Type B pancreatic cell (in vitro differentiated cells): ENCODE measurements at regions not wholly inside any gene's neighbourhood (a gene's known extent, or its start where the extent isn't known, plus 50 kb on each side); places are given as distances from the start of the nearest gene placed in this dataset.

Experiments used
- DNase-seq: peaks from one replicate; pipeline ENCODE4 v3.0.0; 2021; ENCODE audit warnings: mixed read lengths; ENCODE audit not compliant: unreplicated experiment; ENCODE audit errors: extremely low spot score
- H3K27ac Mint-ChIP-seq: 2 replicates; pipeline ENCODE4 v1.8.0; 2021; ENCODE audit warnings: mild to moderate bottlenecking, mixed read lengths
- H3K27me3 Mint-ChIP-seq: 2 replicates; pipeline ENCODE4 v1.8.0; 2021; ENCODE audit warnings: mixed read lengths
- H3K36me3 Mint-ChIP-seq: 2 replicates; pipeline ENCODE4 v1.8.0; 2021; ENCODE audit warnings: mixed read lengths
- H3K4me1 Mint-ChIP-seq: one replicate; pipeline ENCODE4 v1.8.0; 2021; ENCODE audit warnings: mixed read lengths; ENCODE audit not compliant: unreplicated experiment
- H3K4me3 Mint-ChIP-seq: 2 replicates; pipeline ENCODE4 v1.8.0; 2021; ENCODE audit warnings: mild to moderate bottlenecking, mixed read lengths
- H3K9me3 Mint-ChIP-seq: 2 replicates; pipeline ENCODE4 v1.8.0; 2021; ENCODE audit warnings: mixed read lengths
- CTCF ChIP-seq: fragments of 200-600 bp; sonication (generic); conservative IDR thresholded peaks from 2 replicates; pipeline ENCODE4 v1.5.0; 2021; ENCODE audit warnings: antibody characterized with exemption, mild to moderate bottlenecking

- TF ChIP-seq CTCF = no peak
- H3K4me3 Mint-ChIP-seq = no peak overlapping the region
- H3K4me1 Mint-ChIP-seq = peaks cover 13% of the 10 kb centered on the region
- no peaks in the 10 kb centered on the region for H3K36me3 Mint-ChIP-seq
- H3K9me3 Mint-ChIP-seq = peaks cover 4% of the 10 kb centered on the region
- DNase-seq = no peak
- no peak overlapping the region for H3K27ac Mint-ChIP-seq
- H3K27me3 Mint-ChIP-seq = no peaks in the 10 kb centered on the region
Measured at GRCh38 chr5:152811988-152812387, 406.9 kb upstream of the NMUR2 start.

GRCh38 chr5:152813526-152813925 is 408.4 kb upstream of the NMUR2 start:
- Mint-ChIP-seq H3K36me3 (no peaks in the 10 kb centered on the region), H3K27me3 (no peaks in the 10 kb centered on the region), H3K4me1 (peaks cover 13% of the 10 kb centered on the region), H3K9me3 (peaks cover 4% of the 10 kb centered on the region), H3K4me3 (no peak overlapping the region), H3K27ac (no peak overlapping the region)
- no peak for DNase-seq
- TF ChIP-seq CTCF = no peak

GRCh38 chr5:152819891-152820290 is 414.8 kb upstream of the NMUR2 start:
- Mint-ChIP-seq H3K4me3 (no peak overlapping the region), H3K27me3 (peaks cover 3% of the 10 kb centered on the region), H3K4me1 (no peaks in the 10 kb centered on the region), H3K27ac (no peak overlapping the region), H3K9me3 (no peaks in the 10 kb centered on the region), H3K36me3 (no peaks in the 10 kb centered on the region)
- no peak for TF ChIP-seq CTCF
- DNase-seq = no peak

GRCh38 chr5:152824316-152824715 is 419.2 kb upstream of the NMUR2 start:
- Mint-ChIP-seq H3K4me3 (no peak overlapping the region), H3K36me3 (no peaks in the 10 kb centered on the region), H3K4me1 (no peaks in the 10 kb centered on the region), H3K27me3 (peaks cover 5% of the 10 kb centered on the region), H3K27ac (no peak overlapping the region), H3K9me3 (no peaks in the 10 kb centered on the region)
- DNase-seq = no peak
- no peak for TF ChIP-seq CTCF

- no peak overlapping the region for H3K4me3 Mint-ChIP-seq
- TF ChIP-seq CTCF = no peak
- no peaks in the 10 kb centered on the region for H3K9me3 Mint-ChIP-seq
- no peaks in the 10 kb centered on the region for H3K4me1 Mint-ChIP-seq
- no peak overlapping the region for H3K27ac Mint-ChIP-seq
- no peaks in the 10 kb centered on the region for H3K27me3 Mint-ChIP-seq
- no peaks in the 10 kb centered on the region for H3K36me3 Mint-ChIP-seq
- DNase-seq = no peak
Measured at GRCh38 chr5:152838241-152838786, 433.2 kb upstream of the NMUR2 start.

- DNase-seq = no peak
- Mint-ChIP-seq H3K27me3 (no peaks in the 10 kb centered on the region), H3K9me3 (no peaks in the 10 kb centered on the region), H3K4me3 (no peak overlapping the region), H3K27ac (no peak overlapping the region), H3K36me3 (no peaks in the 10 kb centered on the region), H3K4me1 (no peaks in the 10 kb centered on the region)
- TF ChIP-seq CTCF = no peak
Measured at GRCh38 chr5:152844713-152845112, 439.6 kb upstream of the NMUR2 start.
